ENCODE measurements at regions not wholly inside any gene's neighbourhood (a gene's known extent, or its start where the extent isn't known, plus 50 kb on each side); places are given as distances from the start of the nearest gene placed in this dataset.

DNA sequence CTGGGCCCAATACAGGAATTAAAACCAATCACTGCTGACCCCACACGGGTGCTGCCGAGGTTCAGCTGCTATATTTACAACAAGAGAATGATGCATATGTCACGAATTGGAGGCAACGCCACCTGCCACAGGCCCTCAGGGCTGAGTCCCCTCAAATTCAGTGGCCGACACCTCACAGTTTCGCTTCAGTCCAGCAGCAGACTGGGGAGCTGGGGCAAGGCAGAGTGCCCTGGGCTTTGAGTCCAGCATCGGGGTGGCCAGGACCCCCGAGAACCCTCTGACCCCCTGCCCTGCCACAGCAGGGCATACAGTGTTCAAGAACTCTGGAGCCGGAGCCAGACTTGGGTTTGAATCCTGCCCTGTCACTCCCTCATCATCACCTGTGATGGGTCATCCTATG, 247.2 kb downstream of the CTTN start (continued):
- TF ChIP-seq, protein P1, sequence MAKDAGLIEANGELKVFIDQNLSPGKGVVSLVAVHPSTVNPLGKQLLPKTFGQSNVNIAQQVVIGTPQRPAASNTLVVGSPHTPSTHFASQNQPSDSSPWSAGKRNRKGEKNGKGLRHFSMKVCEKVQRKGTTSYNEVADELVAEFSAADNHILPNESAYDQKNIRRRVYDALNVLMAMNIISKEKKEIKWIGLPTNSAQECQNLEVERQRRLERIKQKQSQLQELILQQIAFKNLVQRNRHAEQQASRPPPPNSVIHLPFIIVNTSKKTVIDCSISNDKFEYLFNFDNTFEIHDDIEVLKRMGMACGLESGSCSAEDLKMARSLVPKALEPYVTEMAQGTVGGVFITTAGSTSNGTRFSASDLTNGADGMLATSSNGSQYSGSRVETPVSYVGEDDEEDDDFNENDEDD (CRISPR knock-in tag; IDR thresholded peaks at IDR 0.05; ENCODE audit: borderline replicate concordance): no peak
- no peak for TF ChIP-seq ZBTB8A (CRISPR knock-in tag; IDR thresholded peaks at IDR 0.05; ENCODE audit: borderline replicate concordance, low read depth)

DNA sequence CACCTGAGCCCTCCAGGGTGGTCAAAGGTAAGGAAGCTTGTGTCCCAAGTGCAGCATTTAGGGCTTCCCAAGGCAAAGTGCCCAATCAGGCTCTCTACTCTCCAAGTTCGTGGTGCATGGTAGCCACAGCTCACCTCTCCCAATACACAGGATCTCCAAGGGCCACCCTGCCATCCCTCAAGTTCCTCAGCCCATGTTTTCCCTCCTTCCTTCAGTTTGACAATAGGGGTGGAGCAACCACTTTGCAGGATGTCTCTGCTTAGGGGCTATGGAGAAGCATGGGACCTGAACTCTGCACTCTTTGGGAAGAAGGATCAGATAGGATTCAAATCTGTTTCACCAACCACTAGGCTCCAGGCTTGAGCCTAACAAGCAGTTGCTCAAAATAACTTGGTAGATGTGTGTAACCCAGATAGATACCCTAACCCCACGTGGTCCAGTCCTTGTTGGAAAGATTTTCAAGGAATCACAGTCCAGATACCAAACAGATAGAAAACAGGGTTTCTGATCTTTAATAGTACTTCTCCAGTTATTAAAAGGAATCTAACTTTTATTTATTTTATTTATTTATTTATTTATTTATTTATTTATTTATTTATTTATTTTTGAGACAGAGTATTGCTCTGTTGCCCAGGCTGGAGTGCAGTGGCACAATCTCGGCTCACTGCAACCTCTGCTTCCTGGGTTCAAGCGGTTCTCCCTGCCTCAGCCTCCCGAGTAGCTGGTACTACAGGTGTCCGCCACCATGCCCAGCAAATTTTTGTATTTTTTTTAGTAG, 248.1 kb downstream of the CTTN start:
- no TSS peak for BruUV-seq (replicated peaks)
- in situ Hi-C loops (cut with HindIII; ENCODE audit: extremely low pct_ligation_motif_present, low pct_unique_long_range_greater_than_20kb): no loop called here
- H3K4me2 ChIP-seq (ENCODE audit: low read depth, low read length): no peak overlapping the region

More for the DNA sequence above, 248.1 kb downstream of the CTTN start:
- Histone ChIP-seq H3K9ac (ENCODE audit: insufficient read depth, low read depth, low read length) (no peak overlapping the region), H3K27me3 (ENCODE audit: control insufficient read depth in 1 of 2, insufficient read depth in 2 of 2, low read length in 2 of 2) (no peaks in the 10 kb centered on the region), H3K79me2 (ENCODE audit: insufficient read depth, low read length) (peaks cover 2% of the 10 kb centered on the region), H2AFZ (ENCODE audit: low read length) (no peak overlapping the region), H3K27ac (ENCODE audit: extremely low read length, insufficient read depth, low read length) (no peak overlapping the region), H3K9me3 (ENCODE audit: low read length) (no peaks in the 10 kb centered on the region), H4K20me1 (ENCODE audit: insufficient read depth, low read length) (peaks cover 31% of the 10 kb centered on the region), H3K4me1 (ENCODE audit: insufficient read depth, low read length) (peaks cover 24% of the 10 kb centered on the region), H3K36me3 (replicated peaks in 1 of 2; ENCODE audit: control insufficient read depth in 1 of 2, insufficient read depth in 2 of 2, low read length in 2 of 2) (peaks cover 0 to 6% of the 10 kb centered on the region in 2 experiments; a peak in 1 of 5 replicates), H3K4me3 (replicated peaks in 1 of 3; ENCODE audit: insufficient read depth in 1 of 3, low read depth in 2 of 3, low read length in 3 of 3) (no peak overlapping the region)
- intact Hi-C loops (cut with micrococcal nuclease; ENCODE audit: unreplicated experiment): no loop called here
- no peak for ATAC-seq
- no peak for DNase-seq (ENCODE audit: low spot score)
- CTCF ChIA-PET (ENCODE audit: low intra/inter-chr PET ratio, low total read pairs): no interaction called here
- FAIRE-seq: no peak
- TF ChIP-seq SETDB1 (CRISPR knock-in tag; IDR thresholded peaks at IDR 0.05; ENCODE audit: borderline replicate concordance): no peak
- TF ChIP-seq, protein P2, sequence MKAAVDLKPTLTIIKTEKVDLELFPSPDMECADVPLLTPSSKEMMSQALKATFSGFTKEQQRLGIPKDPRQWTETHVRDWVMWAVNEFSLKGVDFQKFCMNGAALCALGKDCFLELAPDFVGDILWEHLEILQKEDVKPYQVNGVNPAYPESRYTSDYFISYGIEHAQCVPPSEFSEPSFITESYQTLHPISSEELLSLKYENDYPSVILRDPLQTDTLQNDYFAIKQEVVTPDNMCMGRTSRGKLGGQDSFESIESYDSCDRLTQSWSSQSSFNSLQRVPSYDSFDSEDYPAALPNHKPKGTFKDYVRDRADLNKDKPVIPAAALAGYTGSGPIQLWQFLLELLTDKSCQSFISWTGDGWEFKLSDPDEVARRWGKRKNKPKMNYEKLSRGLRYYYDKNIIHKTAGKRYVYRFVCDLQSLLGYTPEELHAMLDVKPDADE (CRISPR knock-in tag; IDR thresholded peaks at IDR 0.05): no peak
- TF ChIP-seq, protein P3, sequence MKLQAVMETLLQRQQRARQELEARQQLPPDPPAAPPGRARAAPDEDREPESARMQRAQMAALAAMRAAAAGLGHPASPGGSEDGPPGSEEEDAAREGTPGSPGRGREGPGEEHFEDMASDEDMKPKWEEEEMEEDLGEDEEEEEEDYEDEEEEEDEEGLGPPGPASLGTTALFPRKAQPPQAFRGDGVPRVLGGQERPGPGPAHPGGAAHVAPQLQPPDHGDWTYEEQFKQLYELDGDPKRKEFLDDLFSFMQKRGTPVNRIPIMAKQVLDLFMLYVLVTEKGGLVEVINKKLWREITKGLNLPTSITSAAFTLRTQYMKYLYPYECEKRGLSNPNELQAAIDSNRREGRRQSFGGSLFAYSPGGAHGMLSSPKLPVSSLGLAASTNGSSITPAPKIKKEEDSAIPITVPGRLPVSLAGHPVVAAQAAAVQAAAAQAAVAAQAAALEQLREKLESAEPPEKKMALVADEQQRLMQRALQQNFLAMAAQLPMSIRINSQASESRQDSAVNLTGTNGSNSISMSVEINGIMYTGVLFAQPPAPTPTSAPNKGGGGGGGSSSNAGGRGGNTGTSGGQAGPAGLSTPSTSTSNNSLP (IDR thresholded peaks at IDR 0.05; ENCODE audit: low read depth, low read length): no peak
- no peak for TF ChIP-seq ZNF652 (CRISPR knock-in tag; IDR thresholded peaks at IDR 0.05; ENCODE audit: borderline replicate concordance, low read depth)
- TF ChIP-seq NONO (IDR thresholded peaks at IDR 0.05): no peak
- no peak for TF ChIP-seq NONO (CRISPR knock-in tag; conservative IDR thresholded peaks at IDR 0.05)
- WGBS (ENCODE audit: low lambda C conversion rate): 84% methylated on average over 6 of the region's 6 CpGs
- POLR2A ChIA-PET: no interaction called here
